ENCODE measurements at regions not wholly inside any gene's neighbourhood (a gene's known extent, or its start where the extent isn't known, plus 50 kb on each side); places are given as distances from the start of the nearest gene placed in this dataset.
A peak's percentile ranks its signal among the peaks of the same experiment; 100 is the strongest.

DNA sequence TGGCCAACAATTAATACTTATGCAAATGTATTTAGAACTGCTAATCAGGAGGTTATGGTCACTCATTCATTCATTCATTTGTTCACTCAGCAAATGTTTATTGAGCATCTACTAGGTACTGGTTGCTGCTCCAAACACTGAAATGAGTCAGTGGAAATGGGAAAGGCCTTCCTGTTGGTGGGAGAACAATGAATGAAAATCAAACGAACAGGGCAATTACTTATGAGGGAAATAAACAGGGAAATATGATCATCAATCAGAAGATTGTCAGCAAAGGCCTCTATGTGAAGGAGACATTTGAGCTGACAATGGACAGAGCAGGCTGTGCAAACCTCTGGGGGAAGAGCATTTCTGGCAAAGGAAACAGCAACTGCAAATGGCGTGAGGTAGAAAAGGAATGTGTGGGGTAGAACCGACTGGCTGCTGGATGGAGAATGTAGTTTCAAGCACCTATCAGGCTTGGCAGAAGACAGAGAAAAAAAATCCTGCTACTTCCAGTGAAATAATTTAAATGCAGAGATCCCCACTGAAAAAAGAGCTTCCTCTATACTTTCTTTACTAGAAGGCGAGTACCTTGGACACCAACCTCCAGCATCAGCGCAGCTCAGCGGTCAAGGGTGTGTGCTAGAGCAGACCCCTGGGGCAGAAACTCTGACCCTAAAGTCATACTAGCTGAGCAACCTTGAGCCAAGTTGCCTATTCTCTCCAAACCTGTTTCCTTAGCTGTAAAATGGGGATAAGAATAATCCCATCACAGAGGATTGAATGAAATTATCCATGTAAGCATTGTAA lies 108.8 kb upstream of the EEPD1 start:
- Histone ChIP-seq H3K36me3 (no peaks in the 10 kb centered on the region), H3K4me3 (no peak overlapping the region), H3K4me1 (peaks cover 12 to 18% of the 10 kb centered on the region in 2 donors), H3K27ac (peak overlapping the region; percentile 52 to 80), H3K27me3 (no peaks in the 10 kb centered on the region), H3K9me3 (no peaks in the 10 kb centered on the region)
- intact Hi-C loops (cut with DNase I; ENCODE audit: low total_unique reads), result no loop called here
- TF ChIP-seq POLR2AphosphoS5 (IDR thresholded peaks at IDR 0.05) (no peak), POLR2A (IDR thresholded peaks at IDR 0.05) (no peak)
- TF ChIP-seq, protein P1, sequence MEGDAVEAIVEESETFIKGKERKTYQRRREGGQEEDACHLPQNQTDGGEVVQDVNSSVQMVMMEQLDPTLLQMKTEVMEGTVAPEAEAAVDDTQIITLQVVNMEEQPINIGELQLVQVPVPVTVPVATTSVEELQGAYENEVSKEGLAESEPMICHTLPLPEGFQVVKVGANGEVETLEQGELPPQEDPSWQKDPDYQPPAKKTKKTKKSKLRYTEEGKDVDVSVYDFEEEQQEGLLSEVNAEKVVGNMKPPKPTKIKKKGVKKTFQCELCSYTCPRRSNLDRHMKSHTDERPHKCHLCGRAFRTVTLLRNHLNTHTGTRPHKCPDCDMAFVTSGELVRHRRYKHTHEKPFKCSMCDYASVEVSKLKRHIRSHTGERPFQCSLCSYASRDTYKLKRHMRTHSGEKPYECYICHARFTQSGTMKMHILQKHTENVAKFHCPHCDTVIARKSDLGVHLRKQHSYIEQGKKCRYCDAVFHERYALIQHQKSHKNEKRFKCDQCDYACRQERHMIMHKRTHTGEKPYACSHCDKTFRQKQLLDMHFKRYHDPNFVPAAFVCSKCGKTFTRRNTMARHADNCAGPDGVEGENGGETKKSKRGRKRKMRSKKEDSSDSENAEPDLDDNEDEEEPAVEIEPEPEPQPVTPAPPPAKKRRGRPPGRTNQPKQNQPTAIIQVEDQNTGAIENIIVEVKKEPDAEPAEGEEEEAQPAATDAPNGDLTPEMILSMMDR (IDR thresholded peaks at IDR 0.05), result no peak
- no peak for DNase-seq (ENCODE audit: low spot score in 2 of 2)

DNA sequence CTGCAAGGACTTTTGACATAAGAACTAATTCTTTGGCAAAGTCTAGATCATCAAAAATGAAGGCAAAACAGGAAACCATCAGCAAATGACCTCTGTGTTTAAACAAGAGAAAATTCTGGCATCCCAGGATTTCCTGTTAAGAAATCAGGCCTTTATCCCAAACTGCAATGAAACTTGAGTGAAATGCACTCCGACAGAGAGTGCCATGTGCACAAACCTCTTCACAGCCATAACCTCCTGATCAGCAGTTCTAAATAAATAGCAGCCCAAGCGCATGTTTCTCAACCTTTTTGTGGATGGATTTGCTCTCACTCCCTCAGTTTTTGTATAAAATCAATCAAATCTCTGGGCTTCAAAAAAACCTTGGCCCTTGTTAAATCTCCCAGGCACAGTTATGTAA lies 107.7 kb upstream of the EEPD1 start:
- Histone ChIP-seq H3K36me3 (no peaks in the 10 kb centered on the region), H3K9me3 (no peaks in the 10 kb centered on the region), H3K4me3 (no peak overlapping the region), H3K27me3 (no peaks in the 10 kb centered on the region), H3K27ac (peak overlapping the region; percentile 52 to 80), H3K4me1 (peaks cover 12 to 18% of the 10 kb centered on the region in 2 donors)
- intact Hi-C loops (cut with DNase I; ENCODE audit: low total_unique reads), result no loop called here
- DNase-seq (ENCODE audit: low spot score in 2 of 2), result no peak
- TF ChIP-seq, protein P1 (IDR thresholded peaks at IDR 0.05), result no peak
- TF ChIP-seq POLR2AphosphoS5 (IDR thresholded peaks at IDR 0.05), result peak in 2 of 3 donors; percentile 48 to 73
- TF ChIP-seq POLR2A (IDR thresholded peaks at IDR 0.05), result no peak

DNA sequence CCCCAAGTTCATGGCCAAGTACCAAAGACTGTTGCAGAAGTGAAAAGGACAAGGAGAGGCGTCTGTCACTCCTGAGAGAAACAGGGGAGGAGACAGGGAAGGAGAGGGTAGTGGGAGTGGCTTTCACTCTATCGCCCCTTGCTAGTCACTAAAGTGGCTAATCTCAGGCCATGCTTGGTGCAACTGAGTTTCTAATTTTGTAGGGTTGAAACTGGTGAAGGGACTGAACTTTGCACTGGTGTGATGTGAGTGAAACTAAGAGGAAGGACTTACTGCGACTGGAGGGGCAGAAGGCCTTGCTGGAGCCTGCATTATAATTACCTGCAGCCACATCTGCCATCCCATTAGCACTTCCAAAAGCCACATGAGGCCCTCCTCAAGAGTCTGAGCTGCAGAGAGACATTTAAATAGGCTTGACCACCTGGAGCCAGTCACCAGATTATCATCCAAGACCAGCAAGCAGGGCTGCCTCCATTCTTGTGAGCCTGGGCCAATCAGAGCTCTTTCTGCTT lies 107.2 kb upstream of the EEPD1 start:
- H3K4me1 ChIP-seq, result peaks cover 12 to 18% of the 10 kb centered on the region in 2 donors
- intact Hi-C loops (cut with DNase I; ENCODE audit: low total_unique reads), result no loop called here

DNA sequence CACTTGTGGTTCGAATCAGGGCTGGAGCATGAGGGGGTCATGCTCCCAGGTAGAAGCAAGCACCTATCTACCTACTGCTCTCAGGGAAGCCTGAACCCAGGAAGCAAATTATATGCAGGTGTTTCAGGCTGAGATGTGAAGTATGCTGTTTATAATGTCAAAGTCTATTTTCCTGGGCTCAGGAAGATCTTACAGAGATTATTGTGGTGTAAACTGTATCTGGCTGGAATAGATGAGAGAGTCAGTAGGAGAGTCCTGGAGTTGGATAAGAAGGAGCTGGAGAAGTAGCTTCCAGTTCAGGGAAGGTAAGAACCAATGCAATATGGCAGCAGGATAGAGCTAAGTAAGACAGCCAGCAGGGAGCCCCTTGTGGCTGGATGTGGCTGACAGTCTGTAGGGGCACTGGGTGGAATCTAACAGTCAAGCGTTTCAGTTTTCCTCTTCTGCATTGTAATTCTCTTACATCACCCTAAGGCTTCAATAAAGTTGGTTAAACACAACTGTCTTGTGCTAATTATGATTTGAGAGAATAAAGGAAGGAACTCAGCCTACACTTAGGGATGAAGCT lies 105.9 kb upstream of the EEPD1 start:
- TF ChIP-seq, protein P1 (IDR thresholded peaks at IDR 0.05), result no peak
- TF ChIP-seq POLR2AphosphoS5 (IDR thresholded peaks at IDR 0.05), result no peak
- no peak for TF ChIP-seq POLR2A (IDR thresholded peaks at IDR 0.05)
- Histone ChIP-seq H3K36me3 (no peaks in the 10 kb centered on the region), H3K27me3 (no peaks in the 10 kb centered on the region), H3K4me3 (no peak overlapping the region), H3K27ac (peak overlapping the region; percentile 79 to 85), H3K9me3 (no peaks in the 10 kb centered on the region), H3K4me1 (peaks cover 12 to 18% of the 10 kb centered on the region in 2 donors)
- DNase-seq (ENCODE audit: low spot score in 2 of 2), result no peak
- intact Hi-C loops (cut with DNase I; ENCODE audit: low total_unique reads), result no loop called here

More for the DNA sequence above, 107.2 kb upstream of the EEPD1 start:
- Histone ChIP-seq H3K27ac (peak overlapping the region; percentile 52 to 68), H3K4me3 (no peak overlapping the region), H3K9me3 (no peaks in the 10 kb centered on the region), H3K36me3 (no peaks in the 10 kb centered on the region), H3K27me3 (no peaks in the 10 kb centered on the region)
- TF ChIP-seq, protein P1 (IDR thresholded peaks at IDR 0.05), result no peak
- no peak for TF ChIP-seq POLR2A (IDR thresholded peaks at IDR 0.05)
- no peak for TF ChIP-seq POLR2AphosphoS5 (IDR thresholded peaks at IDR 0.05)
- DNase-seq (ENCODE audit: low spot score in 2 of 2), result no peak

Measured in breast epithelium (tissue), 4 donors.